D721Med (cell line): ENCODE measurements at regions not wholly inside any gene's neighbourhood (a gene's known extent, or its start where the extent isn't known, plus 50 kb on each side); places are given as distances from the start of the nearest gene placed in this dataset.
A peak's percentile ranks its signal among the peaks of the same experiment; 100 is the strongest.

Experiments used
- DNase-seq: peaks from one replicate; pipeline ENCODE4 v3.0.0; 2011; ENCODE audit warnings: low spot score; ENCODE audit not compliant: insufficient read length
- FAIRE-seq: peaks from 2 replicates; lab custom pipeline; 2011; peaks lifted over from hg19 to GRCh38; lab: Jason Lieb, UNC
- TF ChIP-seq, protein P1 (sequence below): IDR thresholded peaks from 2 replicates; pipeline ENCODE4 v1.5.1; 2012; ENCODE audit warnings: mild to moderate bottlenecking, control low read depth; ENCODE audit not compliant: insufficient read depth; ENCODE audit errors: missing control alignments

DNA sequence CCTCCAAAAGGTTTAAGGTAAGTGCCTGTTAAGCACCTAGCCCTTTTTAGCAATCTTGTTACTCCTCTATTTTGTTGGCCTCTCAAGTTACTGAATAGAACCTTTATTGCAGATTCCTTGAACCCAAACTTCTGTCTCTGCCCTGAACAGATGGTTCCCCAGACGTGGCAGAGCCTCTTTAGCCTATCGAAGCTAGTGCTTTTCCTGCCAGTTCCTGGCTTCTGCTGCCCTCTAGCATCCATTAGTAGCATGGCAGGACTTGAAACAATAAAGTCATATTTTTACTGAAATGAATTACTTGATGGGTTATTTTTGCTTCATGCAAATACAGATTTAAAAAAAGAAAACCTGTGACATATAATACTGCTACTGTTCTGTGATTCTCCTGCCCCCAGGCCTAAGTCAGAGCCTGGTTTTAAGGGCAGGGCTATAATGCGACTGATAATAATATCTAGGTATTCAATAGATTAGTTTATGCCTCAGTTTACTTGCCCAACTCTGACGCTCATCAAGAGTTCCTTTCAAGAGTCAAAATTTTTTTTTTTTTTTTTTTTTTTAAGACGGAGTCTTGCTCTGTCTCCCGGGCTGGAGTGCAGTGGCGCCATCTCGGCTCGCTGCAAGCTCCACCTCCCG, 84.3 kb upstream of the PHF14 start:
- FAIRE-seq = peak; percentile 48
- DNase-seq = peak; percentile 45
- TF ChIP-seq, protein P1, sequence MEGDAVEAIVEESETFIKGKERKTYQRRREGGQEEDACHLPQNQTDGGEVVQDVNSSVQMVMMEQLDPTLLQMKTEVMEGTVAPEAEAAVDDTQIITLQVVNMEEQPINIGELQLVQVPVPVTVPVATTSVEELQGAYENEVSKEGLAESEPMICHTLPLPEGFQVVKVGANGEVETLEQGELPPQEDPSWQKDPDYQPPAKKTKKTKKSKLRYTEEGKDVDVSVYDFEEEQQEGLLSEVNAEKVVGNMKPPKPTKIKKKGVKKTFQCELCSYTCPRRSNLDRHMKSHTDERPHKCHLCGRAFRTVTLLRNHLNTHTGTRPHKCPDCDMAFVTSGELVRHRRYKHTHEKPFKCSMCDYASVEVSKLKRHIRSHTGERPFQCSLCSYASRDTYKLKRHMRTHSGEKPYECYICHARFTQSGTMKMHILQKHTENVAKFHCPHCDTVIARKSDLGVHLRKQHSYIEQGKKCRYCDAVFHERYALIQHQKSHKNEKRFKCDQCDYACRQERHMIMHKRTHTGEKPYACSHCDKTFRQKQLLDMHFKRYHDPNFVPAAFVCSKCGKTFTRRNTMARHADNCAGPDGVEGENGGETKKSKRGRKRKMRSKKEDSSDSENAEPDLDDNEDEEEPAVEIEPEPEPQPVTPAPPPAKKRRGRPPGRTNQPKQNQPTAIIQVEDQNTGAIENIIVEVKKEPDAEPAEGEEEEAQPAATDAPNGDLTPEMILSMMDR = peak; percentile 95

DNA sequence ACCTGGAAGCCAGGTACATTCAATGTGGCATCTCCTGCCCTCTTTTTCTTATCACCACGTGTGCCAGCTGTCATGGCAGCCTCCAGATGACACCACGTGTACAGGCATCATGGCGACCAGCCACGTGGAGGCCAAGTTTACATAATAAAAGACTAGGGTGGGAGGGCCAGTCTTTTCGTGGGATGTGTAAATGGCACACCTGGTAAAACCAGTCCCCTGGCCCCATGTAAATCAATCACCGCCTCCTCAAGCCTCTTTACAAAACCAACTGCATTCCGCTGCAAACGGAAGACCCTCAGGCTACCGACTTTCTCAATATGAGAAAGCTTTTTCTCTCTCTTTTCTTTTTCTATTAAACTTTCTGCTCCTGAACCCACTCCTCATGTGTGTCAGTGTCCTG, 65.1 kb upstream of the PHF14 start:
- FAIRE-seq = no peak
- no peak for DNase-seq

DNA sequence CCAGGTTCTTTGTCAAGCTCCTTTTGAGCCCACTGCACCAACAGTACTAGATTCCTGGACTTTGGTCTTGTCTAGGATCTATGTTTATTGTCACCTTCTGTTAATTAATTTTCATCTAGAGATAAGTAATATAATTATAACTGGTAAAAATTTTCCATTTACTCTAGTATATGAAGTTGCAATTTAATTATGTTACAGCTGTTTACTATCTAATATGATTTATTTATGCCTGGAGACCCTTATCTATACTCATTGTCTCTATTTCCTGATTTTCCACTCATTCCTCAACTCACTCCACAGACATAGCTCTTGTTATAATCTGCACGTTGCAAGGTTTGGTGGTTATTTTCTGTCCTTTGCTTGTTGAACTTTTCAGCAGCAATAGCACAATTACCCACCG, 63.2 kb upstream of the PHF14 start:
- FAIRE-seq (no peak), DNase-seq (no peak)
- TF ChIP-seq, protein P1 = no peak

More for the DNA sequence above, 65.1 kb upstream of the PHF14 start:
- TF ChIP-seq, protein P1 = no peak

DNA sequence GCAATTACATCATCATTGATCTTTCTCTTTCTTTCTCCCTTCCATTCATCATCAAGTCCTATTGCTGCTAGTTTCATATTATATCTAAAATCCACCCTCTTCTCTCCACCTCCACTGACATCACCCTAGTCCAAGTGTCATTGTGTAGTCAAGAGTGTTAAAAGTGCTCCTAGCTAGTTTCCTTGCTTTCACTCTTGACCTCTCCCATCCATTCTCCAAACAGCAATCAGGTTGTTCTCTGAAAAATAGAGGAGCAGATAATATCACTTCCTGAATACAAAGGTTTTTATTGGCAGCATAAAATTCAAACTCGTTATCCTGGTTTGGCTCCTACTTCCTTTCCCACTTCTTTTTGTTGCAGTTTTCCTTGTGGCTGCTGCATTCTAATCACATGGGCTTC, 61.6 kb upstream of the PHF14 start:
- FAIRE-seq (no peak), DNase-seq (no peak)
- TF ChIP-seq, protein P1 = no peak

DNA sequence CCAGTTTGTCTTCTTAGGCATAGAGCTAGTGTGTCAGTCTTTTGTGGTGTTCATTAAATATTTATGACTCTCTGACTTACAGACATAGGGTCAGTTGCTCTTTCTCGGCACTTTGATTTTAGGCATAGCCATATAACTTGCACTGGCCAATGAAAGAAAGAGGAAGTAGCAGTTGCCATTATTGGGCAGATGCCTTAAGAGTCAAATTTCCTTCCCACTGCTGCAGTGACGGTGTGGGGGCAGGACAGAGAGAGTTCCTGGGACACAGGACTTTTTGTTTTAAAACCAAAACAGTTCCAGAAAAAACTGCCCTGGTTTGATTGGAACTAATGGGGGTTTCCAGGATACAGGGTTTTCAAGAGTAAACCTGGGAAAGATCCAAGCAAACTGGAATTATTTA, 60.2 kb upstream of the PHF14 start:
- TF ChIP-seq, protein P1 = no peak
- no peak for DNase-seq
- no peak for FAIRE-seq

DNA sequence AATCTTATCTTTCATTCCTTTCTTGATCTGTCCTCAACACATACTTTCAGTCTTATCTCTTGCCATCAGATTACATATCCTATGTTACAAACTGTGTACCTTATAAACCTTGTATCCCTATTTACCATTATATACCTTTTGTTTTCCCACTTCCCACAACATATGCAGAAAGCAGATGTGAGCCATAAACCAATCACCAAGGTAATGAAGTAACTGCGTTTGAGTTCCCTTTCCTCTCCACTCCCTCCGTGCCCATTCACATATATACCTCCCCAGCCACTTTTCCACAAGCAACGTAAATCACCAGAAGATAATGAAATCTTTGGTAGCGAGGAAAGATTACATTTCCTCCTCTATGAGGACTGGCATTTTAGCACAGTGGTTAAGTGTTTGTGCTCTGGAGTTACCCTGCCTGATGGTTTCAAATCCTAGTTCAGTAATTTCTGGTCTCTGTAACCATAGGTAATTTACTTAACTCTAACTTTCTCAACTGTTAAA, 55.5 kb upstream of the PHF14 start:
- DNase-seq (no peak), FAIRE-seq (peak; percentile 21)
- TF ChIP-seq, protein P1 = no peak

DNA sequence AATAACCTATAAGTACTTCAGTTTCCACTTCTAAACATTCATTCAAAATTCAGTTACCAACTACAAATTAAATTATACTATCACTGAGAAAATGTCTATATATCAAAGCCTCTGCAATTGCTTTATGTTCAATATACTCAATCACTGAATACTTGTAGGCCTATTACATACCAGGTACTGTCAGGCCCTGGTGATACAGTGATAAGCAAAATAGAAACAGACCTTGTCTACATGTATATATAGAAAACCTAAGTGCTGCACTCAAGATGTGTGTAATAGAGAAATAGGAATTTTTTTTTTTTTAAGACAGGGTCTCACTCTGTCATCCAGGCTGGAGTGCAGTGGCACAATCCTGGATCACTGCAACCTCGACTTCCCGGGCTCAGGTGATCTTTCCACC, 53.7 kb upstream of the PHF14 start:
- DNase-seq (no peak), FAIRE-seq (no peak)
- TF ChIP-seq, protein P1 = no peak
